ENCODE measurements at regions not wholly inside any gene's neighbourhood (a gene's known extent, or its start where the extent isn't known, plus 50 kb on each side); places are given as distances from the start of the nearest gene placed in this dataset.

DNA sequence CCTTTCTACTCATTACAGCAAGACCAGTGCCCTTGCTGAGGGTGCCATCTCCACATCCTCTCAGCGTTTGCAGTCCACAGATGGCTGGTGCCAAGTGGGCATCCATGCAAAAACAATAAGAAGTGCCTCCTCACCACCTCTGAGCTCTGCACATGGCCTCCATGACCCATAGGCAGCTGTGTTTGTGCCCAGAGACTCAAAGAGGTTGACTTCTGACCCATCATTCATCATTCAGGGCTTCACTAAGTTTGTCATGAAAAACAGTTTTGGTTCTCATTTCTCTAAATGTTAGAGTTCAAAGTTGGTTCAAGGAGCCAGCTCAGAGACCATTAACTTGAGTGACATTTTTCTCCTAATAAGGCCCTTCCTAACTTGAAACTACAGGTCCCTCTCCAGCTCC is 512.6 kb upstream of the MAP3K7 start (continued):
- TF ChIP-seq, protein P1, sequence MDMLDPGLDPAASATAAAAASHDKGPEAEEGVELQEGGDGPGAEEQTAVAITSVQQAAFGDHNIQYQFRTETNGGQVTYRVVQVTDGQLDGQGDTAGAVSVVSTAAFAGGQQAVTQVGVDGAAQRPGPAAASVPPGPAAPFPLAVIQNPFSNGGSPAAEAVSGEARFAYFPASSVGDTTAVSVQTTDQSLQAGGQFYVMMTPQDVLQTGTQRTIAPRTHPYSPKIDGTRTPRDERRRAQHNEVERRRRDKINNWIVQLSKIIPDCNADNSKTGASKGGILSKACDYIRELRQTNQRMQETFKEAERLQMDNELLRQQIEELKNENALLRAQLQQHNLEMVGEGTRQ (IDR thresholded peaks at IDR 0.05; ENCODE audit: low read length) = no peak
- TF ChIP-seq NANOG (IDR thresholded peaks at IDR 0.05; ENCODE audit: insufficient read depth, low read depth, low read length, poor library complexity, severe bottlenecking) = no peak
- TF ChIP-seq EGR1 (IDR thresholded peaks at IDR 0.05; ENCODE audit: borderline replicate concordance, low read depth, low read length) = no peak
- TF ChIP-seq PHF8 (conservative IDR thresholded peaks at IDR 0.05; ENCODE audit: low read depth, low read length) = no peak
- no peak for TF ChIP-seq KDM5A (IDR thresholded peaks at IDR 0.05; ENCODE audit: low read length)
- TF ChIP-seq BRCA1 (IDR thresholded peaks at IDR 0.05; ENCODE audit: low read depth, low read length) = no peak

Measured in H1 (cell line).